ENCODE measurements at regions not wholly inside any gene's neighbourhood (a gene's known extent, or its start where the extent isn't known, plus 50 kb on each side); places are given as distances from the start of the nearest gene placed in this dataset.

GRCh38 chr2:107693604-107694003 lies 133.1 kb upstream of the RGPD4 start:
- no peak overlapping the region for H3K4me3 ChIP-seq (ENCODE audit: low read depth, low read length)
- DNase-seq (ENCODE audit: low read depth) = no peak
- TF ChIP-seq CTCF (IDR thresholded peaks at IDR 0.05; ENCODE audit: low read depth, low read length, missing control alignments) = no peak
- in situ Hi-C loops (cut with HindIII; ENCODE audit: low sequenced_read_pairs) = no loop called here

GRCh38 chr2:107694667-107695066 lies 132.0 kb upstream of the RGPD4 start:
- no peak for DNase-seq (ENCODE audit: low read depth)
- in situ Hi-C loops (cut with HindIII; ENCODE audit: low sequenced_read_pairs) = no loop called here
- H3K4me3 ChIP-seq (ENCODE audit: low read depth, low read length) = no peak overlapping the region
- TF ChIP-seq CTCF (IDR thresholded peaks at IDR 0.05; ENCODE audit: low read depth, low read length, missing control alignments) = no peak

DNA sequence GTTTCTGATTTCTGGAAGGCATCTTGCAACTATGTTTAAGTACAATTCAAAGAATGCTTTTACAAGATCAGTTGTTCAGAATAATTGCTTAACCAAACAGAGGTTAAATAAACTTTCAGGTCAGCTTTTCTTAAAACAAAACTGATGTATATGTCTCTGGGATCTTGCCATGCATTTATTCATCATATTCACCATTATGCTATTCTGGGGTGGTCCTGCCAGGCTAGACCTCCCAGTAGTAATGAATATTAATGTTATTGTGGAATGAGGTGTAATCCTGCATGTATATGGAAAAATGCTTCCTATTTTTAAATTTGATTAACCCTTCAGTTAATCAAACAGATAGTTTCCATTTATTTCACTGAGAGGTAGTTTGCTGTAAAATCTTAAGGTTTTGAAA lies 129.3 kb upstream of the RGPD4 start:
- in situ Hi-C loops (cut with HindIII; ENCODE audit: low sequenced_read_pairs) = no loop called here
- DNase-seq (ENCODE audit: low read depth) = no peak
- TF ChIP-seq CTCF (IDR thresholded peaks at IDR 0.05; ENCODE audit: low read depth, low read length, missing control alignments) = no peak
- no peak overlapping the region for H3K4me3 ChIP-seq (ENCODE audit: low read depth, low read length)

DNA sequence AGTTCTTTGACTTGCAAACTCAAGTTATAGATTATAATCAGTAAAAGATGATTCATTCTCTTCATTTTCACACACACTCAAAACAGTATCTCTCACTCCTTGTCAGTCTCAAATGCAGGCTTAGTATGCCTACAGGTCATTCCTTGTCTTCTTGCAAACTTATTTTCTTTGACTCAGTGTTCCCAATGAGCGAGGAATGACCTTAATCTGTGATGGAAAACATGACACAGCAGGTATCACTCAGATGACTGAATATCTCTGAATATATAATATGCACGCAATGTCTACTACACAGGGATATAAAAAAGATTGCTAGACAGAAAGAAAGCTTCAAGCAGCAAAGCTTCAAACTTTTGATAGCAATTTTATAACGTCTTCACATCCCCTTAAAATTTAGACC lies 127.8 kb upstream of the RGPD4 start:
- DNase-seq (ENCODE audit: low read depth) = no peak
- in situ Hi-C loops (cut with HindIII; ENCODE audit: low sequenced_read_pairs) = no loop called here
- no peak for TF ChIP-seq CTCF (IDR thresholded peaks at IDR 0.05; ENCODE audit: low read depth, low read length, missing control alignments)
- no peak overlapping the region for H3K4me3 ChIP-seq (ENCODE audit: low read depth, low read length)

DNA sequence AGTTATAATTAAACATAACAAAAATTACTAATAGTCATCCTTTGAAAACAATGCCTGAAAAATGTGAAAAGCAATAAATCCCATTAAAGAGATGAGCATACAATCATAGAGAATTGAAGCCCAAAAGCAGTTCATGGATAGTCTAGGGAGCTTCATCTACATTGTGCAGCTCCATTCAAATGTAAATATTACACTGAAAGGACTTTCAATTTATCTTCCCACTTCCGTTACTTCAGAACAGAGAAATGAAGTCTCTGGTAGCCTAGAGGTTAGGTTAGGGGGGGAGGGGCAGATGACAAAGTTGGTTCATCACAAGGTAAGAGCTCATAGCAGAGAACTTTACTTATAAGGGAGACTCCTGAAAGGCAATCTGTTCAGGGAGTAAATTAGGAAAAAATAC lies 126.6 kb upstream of the RGPD4 start:
- DNase-seq (ENCODE audit: low read depth) = no peak
- H3K4me3 ChIP-seq (ENCODE audit: low read depth, low read length) = no peak overlapping the region
- in situ Hi-C loops (cut with HindIII; ENCODE audit: low sequenced_read_pairs) = no loop called here
- TF ChIP-seq CTCF (IDR thresholded peaks at IDR 0.05; ENCODE audit: low read depth, low read length, missing control alignments) = no peak

- no peak for TF ChIP-seq CTCF (IDR thresholded peaks at IDR 0.05; ENCODE audit: low read depth, low read length, missing control alignments)
- DNase-seq (ENCODE audit: low read depth) = no peak
- in situ Hi-C loops (cut with HindIII; ENCODE audit: low sequenced_read_pairs) = no loop called here
- H3K4me3 ChIP-seq (ENCODE audit: low read depth, low read length) = no peak overlapping the region
Observed at GRCh38 chr2:107711941-107712340, 114.8 kb upstream of the RGPD4 start.

DNA sequence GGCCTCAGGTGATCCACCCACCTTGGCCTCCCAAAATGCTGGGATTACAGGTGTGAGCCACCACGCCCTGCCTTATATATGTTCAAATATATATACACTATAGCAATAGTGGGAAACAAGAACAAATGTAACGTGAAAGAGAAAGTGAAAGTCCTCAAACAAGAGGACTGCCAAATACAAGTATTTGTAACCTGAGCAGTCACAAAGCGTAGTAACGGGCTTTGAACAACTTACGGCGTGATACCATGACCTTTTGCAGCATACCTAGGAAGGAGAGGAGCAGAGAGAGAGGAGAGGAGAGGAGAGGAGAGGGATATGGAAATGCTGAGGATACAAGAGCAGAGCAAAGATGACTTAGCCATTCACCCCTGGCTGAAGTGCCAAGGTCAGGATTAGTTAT lies 113.8 kb upstream of the RGPD4 start:
- in situ Hi-C loops (cut with HindIII; ENCODE audit: low sequenced_read_pairs) = no loop called here
- no peak for DNase-seq (ENCODE audit: low read depth)
- no peak overlapping the region for H3K4me3 ChIP-seq (ENCODE audit: low read depth, low read length)
- TF ChIP-seq CTCF (IDR thresholded peaks at IDR 0.05; ENCODE audit: low read depth, low read length, missing control alignments) = no peak

Measured in astrocyte of the cerebellum (primary cell).